GM23338 (cell line): ENCODE measurements at regions not wholly inside any gene's neighbourhood (a gene's known extent, or its start where the extent isn't known, plus 50 kb on each side); places are given as distances from the start of the nearest gene placed in this dataset.

Experiments
- ATAC-seq: fragments of 200-7000 bp; cut with Tn5 transposase; 3 replicates; pipeline ENCODE4 v1.9.1; 2020
- DNase-seq: peaks from one replicate; pipeline ENCODE4 v3.0.0-alpha.2; 2015; ENCODE audit warnings: low spot score
- H2AFZ ChIP-seq: fragments of 200-600 bp; sonication (generic); 2 replicates; pipeline ENCODE4 v1.8.0; 2016; ENCODE audit warnings: antibody characterized with exemption, mild to moderate bottlenecking, moderate library complexity
- H3F3A ChIP-seq: fragments of 200-600 bp; sonication (generic); replicated peaks from 2 replicates; pipeline ENCODE4 v1.8.0; 2017; ENCODE audit warnings: antibody characterized with exemption, mixed run types, low read depth
- H3K27ac ChIP-seq: fragments of 200-600 bp; sonication (generic); 2 replicates; pipeline ENCODE4 v1.6.1; 2016; ENCODE audit warnings: low read depth
- H3K27me3 ChIP-seq: fragments of 200-600 bp; sonication (generic); 2 replicates; pipeline ENCODE4 v1.8.0; 2016; ENCODE audit warnings: mild to moderate bottlenecking, mixed run types, moderate library complexity; ENCODE audit not compliant: insufficient read depth
- H3K36me3 ChIP-seq: fragments of 200-600 bp; sonication (generic); 2 replicates; pipeline ENCODE4 v1.8.0; 2016; ENCODE audit warnings: mild to moderate bottlenecking; ENCODE audit not compliant: insufficient read depth
- H3K4me1 ChIP-seq: fragments of 200-600 bp; sonication (generic); 2 replicates; pipeline ENCODE4 v1.8.0; 2016; ENCODE audit warnings: mild to moderate bottlenecking, moderate library complexity; ENCODE audit not compliant: insufficient read depth
- H3K4me2 ChIP-seq: fragments of 200-600 bp; sonication (generic); 2 replicates; pipeline ENCODE4 v1.7.1; 2017; ENCODE audit warnings: mixed run types
- H3K4me3 ChIP-seq: fragments of 200-600 bp; sonication (generic); 2 replicates; pipeline ENCODE4 v1.6.1; 2016; ENCODE audit warnings: mixed run types
- H3K79me2 ChIP-seq: fragments of 200-600 bp; sonication (generic); replicated peaks from 2 replicates; pipeline ENCODE4 v1.8.0; 2017; ENCODE audit warnings: mild to moderate bottlenecking; ENCODE audit not compliant: insufficient read depth
- H3K9me2 ChIP-seq: fragments of 200-600 bp; sonication (generic); 2 replicates; pipeline ENCODE4 v1.8.0; 2017; ENCODE audit not compliant: insufficient read depth
- H4K20me1 ChIP-seq: fragments of 200-600 bp; sonication (generic); replicated peaks from 2 replicates; pipeline ENCODE4 v1.8.0; 2017; ENCODE audit warnings: mild to moderate bottlenecking; ENCODE audit not compliant: insufficient read depth
- H3K27ac Mint-ChIP-seq: 2 replicates; pipeline ENCODE4 v1.8.0; 2020; ENCODE audit warnings: inconsistent platforms, mild to moderate bottlenecking, moderate library complexity, mixed read lengths
- H3K27me3 Mint-ChIP-seq: 3 replicates; pipeline ENCODE4 v1.8.0; 2022; ENCODE audit warnings: low read depth, mild to moderate bottlenecking, moderate library complexity, mixed read lengths, inconsistent platforms; ENCODE audit not compliant: insufficient read depth, poor library complexity
- H3K36me3 Mint-ChIP-seq: 3 replicates; pipeline ENCODE4 v1.8.0; 2021; ENCODE audit warnings: low read depth, mild to moderate bottlenecking, inconsistent platforms, moderate library complexity, mixed read lengths
- H3K4me1 Mint-ChIP-seq: 3 replicates; pipeline ENCODE4 v1.8.0; 2020; ENCODE audit warnings: mild to moderate bottlenecking, inconsistent platforms, mixed read lengths
- H3K4me3 Mint-ChIP-seq: 3 replicates; pipeline ENCODE4 v1.8.0; 2021; ENCODE audit warnings: moderate library complexity, mild to moderate bottlenecking, inconsistent platforms, mixed read lengths
- H3K9me3 Mint-ChIP-seq: 3 replicates; pipeline ENCODE4 v1.8.0; 2020; ENCODE audit warnings: moderate library complexity, mild to moderate bottlenecking, inconsistent platforms, mixed read lengths
- CREB1 ChIP-seq: fragments of 250-450 bp; sonication (Bioruptor Pico); IDR thresholded peaks from 2 replicates; pipeline ENCODE4 v1.5.0; 2020; ENCODE audit warnings: low read depth, mild to moderate bottlenecking, moderate library complexity
- CTCF ChIP-seq, 2 experiments: fragments of 200-600 bp in 1 of 2; sonication (generic) in 1 of 2; conservative IDR thresholded peaks; 2 replicates each; pipeline versions ENCODE4 v1.5.1 to v1.6.1; 2016 to 2017; ENCODE audit warnings: antibody characterized with exemption in 2 of 2, low read depth in 2 of 2, mild to moderate bottlenecking in 2 of 2, moderate library complexity in 1 of 2
- EZH2 ChIP-seq: fragments of 200-600 bp; sonication (generic); IDR thresholded peaks from one replicate; pipeline ENCODE4 v1.8.0; 2017; ENCODE audit warnings: antibody characterized with exemption, mild to moderate bottlenecking, low read depth; ENCODE audit not compliant: unreplicated experiment
- EZH2phosphoT487 ChIP-seq: fragments of 200-600 bp; sonication (generic); IDR thresholded peaks from one replicate; pipeline ENCODE4 v1.8.1; 2018; ENCODE audit warnings: antibody characterized with exemption; ENCODE audit not compliant: unreplicated experiment
- JUNB ChIP-seq: IDR thresholded peaks from one replicate; pipeline ENCODE4 v1.6.1; 2016; ENCODE audit warnings: antibody characterized with exemption; ENCODE audit not compliant: unreplicated experiment
- NANOG ChIP-seq: IDR thresholded peaks from 2 replicates; pipeline ENCODE4 v1.6.1; 2016; ENCODE audit warnings: antibody characterized with exemption, borderline replicate concordance
- POLR2AphosphoS5 ChIP-seq: IDR thresholded peaks from 2 replicates; pipeline ENCODE4 v1.6.1; 2016; ENCODE audit warnings: antibody characterized with exemption, low read depth
- REST ChIP-seq: IDR thresholded peaks from one replicate; pipeline ENCODE4 v1.6.1; 2018; ENCODE audit warnings: antibody characterized with exemption; ENCODE audit not compliant: unreplicated experiment
- STAT1 ChIP-seq: IDR thresholded peaks from one replicate; pipeline ENCODE4 v1.6.1; 2016; ENCODE audit warnings: antibody characterized with exemption; ENCODE audit not compliant: unreplicated experiment
- ZNF114 ChIP-seq: fragments of 250-450 bp; sonication (Bioruptor Pico); IDR thresholded peaks from 2 replicates; pipeline ENCODE4 v1.5.0; 2020; ENCODE audit warnings: mild to moderate bottlenecking, moderate library complexity
- ZNF331 ChIP-seq: fragments of 250-450 bp; sonication (Bioruptor Pico); IDR thresholded peaks from 2 replicates; pipeline ENCODE4 v1.5.0; 2020; ENCODE audit warnings: low read depth, mild to moderate bottlenecking, moderate library complexity

GRCh38 chr2:59378127-59378526 is 1137.0 kb upstream of the FANCL start (continued):
- TF ChIP-seq CTCF (conservative IDR thresholded peaks at IDR 0.05; ENCODE audit: low read depth in 2 of 2), result no peak
- no peak for TF ChIP-seq REST
- TF ChIP-seq EZH2phosphoT487, result no peak
- TF ChIP-seq ZNF331 (CRISPR knock-in tag), result no peak
- TF ChIP-seq EZH2, result no peak
- TF ChIP-seq CREB1 (CRISPR knock-in tag), result no peak
- TF ChIP-seq JUNB, result no peak
- no peak for TF ChIP-seq STAT1
- no peak for TF ChIP-seq ZNF114 (CRISPR knock-in tag)

- Histone ChIP-seq H3K27me3 (no peaks in the 10 kb centered on the region), H3K4me3 (no peak overlapping the region), H3K4me1 (peaks cover 4% of the 10 kb centered on the region; the same call in 1 of the 2 replicates), H3K9me2 (no peaks in the 10 kb centered on the region), H3F3A (no peaks in the 10 kb centered on the region), H3K36me3 (no peaks in the 10 kb centered on the region), H3K27ac (no peak overlapping the region), H4K20me1 (no peaks in the 10 kb centered on the region), H3K4me2 (no peak overlapping the region), H2AFZ (0 out of 2 replicates have a peak overlapping the region, but pooled peaks have one; percentile 4), H3K79me2 (no peaks in the 10 kb centered on the region)
- no peaks in the 10 kb centered on the region for H3K36me3 Mint-ChIP-seq
- no peak for DNase-seq
- H3K9me3 Mint-ChIP-seq, result no peaks in the 10 kb centered on the region
- ATAC-seq, result no peak
- H3K4me1 Mint-ChIP-seq, result peaks cover 4% of the 10 kb centered on the region; the same call in 2 of the 3 replicates
- H3K27ac Mint-ChIP-seq, result no peak overlapping the region
- TF ChIP-seq CREB1 (CRISPR knock-in tag) (no peak), ZNF114 (CRISPR knock-in tag) (no peak), EZH2phosphoT487 (no peak), POLR2AphosphoS5 (no peak), STAT1 (no peak), NANOG (no peak), CTCF (conservative IDR thresholded peaks at IDR 0.05; ENCODE audit: low read depth in 2 of 2) (no peak), JUNB (no peak), EZH2 (no peak), REST (no peak)
- H3K27me3 Mint-ChIP-seq, result no peaks in the 10 kb centered on the region
- no peak overlapping the region for H3K4me3 Mint-ChIP-seq
Observed at GRCh38 chr2:59366288-59366687, 1125.2 kb upstream of the FANCL start.
